NCI-H82 (cell line): ENCODE measurements at regions not wholly inside any gene's neighbourhood (a gene's known extent, or its start where the extent isn't known, plus 50 kb on each side); places are given as distances from the start of the nearest gene placed in this dataset.
A peak's percentile ranks its signal among the peaks of the same experiment; 100 is the strongest.

Source experiments
- DNase-seq: peaks from one replicate; lab custom pipeline; 2025; lab: John Stamatoyannopoulos, UW

GRCh38 chr13:85896516-85897450 is 97.6 kb upstream of the SLITRK6 start:
- DNase-seq = peak; percentile 23

- no peak for DNase-seq
These were observed 88.2 kb upstream of the SLITRK6 start for GRCh38 chr13:85887406-85887805.

- no peak for DNase-seq
These were observed 79.8 kb upstream of the SLITRK6 start for GRCh38 chr13:85879014-85879413.

- peak; percentile 75 for DNase-seq
These were observed 65.8 kb upstream of the SLITRK6 start for GRCh38 chr13:85864963-85865530.

GRCh38 chr13:85853901-85854663 is 54.9 kb upstream of the SLITRK6 start:
- no peak for DNase-seq

GRCh38 chr13:85853161-85853894 is 54.1 kb upstream of the SLITRK6 start:
- DNase-seq = no peak
